Hepatocyte (in vitro differentiated cells): ENCODE measurements at regions not wholly inside any gene's neighbourhood (a gene's known extent, or its start where the extent isn't known, plus 50 kb on each side); places are given as distances from the start of the nearest gene placed in this dataset.

ENCODE experiments used
- CTCF ChIP-seq: fragments of 200-600 bp; sonication (generic); IDR thresholded peaks from 2 replicates; pipeline ENCODE4 v1.5.1; 2016; ENCODE audit warnings: antibody characterized with exemption, mild to moderate bottlenecking; ENCODE audit not compliant: poor library complexity
- EZH2 ChIP-seq: fragments of 200-600 bp; sonication (generic); IDR thresholded peaks from 2 replicates; pipeline ENCODE4 v1.6.1; 2016; ENCODE audit warnings: antibody characterized with exemption, mild to moderate bottlenecking, borderline replicate concordance
- EZH2phosphoT487 ChIP-seq: fragments of 200-600 bp; sonication (generic); IDR thresholded peaks from one replicate; pipeline ENCODE4 v1.6.1; 2018; ENCODE audit warnings: antibody characterized with exemption, mild to moderate bottlenecking, low read depth, moderate library complexity; ENCODE audit not compliant: unreplicated experiment, severe bottlenecking

- TF ChIP-seq CTCF: no peak
- TF ChIP-seq EZH2: no peak
- no peak for TF ChIP-seq EZH2phosphoT487
Measured at GRCh38 chr4:180521181-180521580, 1722.0 kb upstream of the TENM3 start.
